COLO668 (cell line): ENCODE measurements at regions not wholly inside any gene's neighbourhood (a gene's known extent, or its start where the extent isn't known, plus 50 kb on each side); places are given as distances from the start of the nearest gene placed in this dataset.
"Not testable (repeated sequence)": the region's sequence is repeated elsewhere in the genome, so short reads cannot be mapped to it uniquely, and the experiment has no call there.

Source experiments
- DNase-seq: peaks from one replicate; lab custom pipeline; 2025; ENCODE audit not compliant: unreplicated experiment; lab: John Stamatoyannopoulos, UW

DNA sequence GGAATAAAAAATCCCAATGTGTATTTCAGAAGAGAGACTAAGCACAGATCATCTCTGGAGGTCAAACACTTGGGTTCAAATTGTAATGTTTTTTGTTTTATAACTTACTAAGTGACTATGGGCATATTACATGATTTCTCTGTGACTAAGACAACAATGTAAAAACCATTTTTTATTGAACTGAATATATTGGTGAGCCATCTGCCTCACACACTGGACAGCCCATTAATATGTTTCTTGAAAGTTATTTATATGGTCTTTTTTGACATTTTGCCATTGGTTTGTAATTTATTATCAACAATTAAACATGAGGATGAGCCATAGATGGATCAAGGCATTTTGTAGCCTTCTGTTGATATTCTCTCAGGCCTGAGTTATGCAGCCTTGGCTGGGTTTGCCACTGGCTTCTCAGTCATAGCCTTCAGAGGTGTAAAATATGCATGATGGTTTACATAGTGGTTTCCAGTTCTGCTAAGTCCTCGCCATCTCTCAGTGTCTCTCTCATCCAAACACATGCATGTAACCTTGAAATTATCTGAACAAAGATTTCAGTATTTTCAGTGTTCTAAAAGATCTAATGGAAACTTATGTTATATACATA, 997.2 kb downstream of the DIPK2A start:
- DNase-seq: no peak

DNA sequence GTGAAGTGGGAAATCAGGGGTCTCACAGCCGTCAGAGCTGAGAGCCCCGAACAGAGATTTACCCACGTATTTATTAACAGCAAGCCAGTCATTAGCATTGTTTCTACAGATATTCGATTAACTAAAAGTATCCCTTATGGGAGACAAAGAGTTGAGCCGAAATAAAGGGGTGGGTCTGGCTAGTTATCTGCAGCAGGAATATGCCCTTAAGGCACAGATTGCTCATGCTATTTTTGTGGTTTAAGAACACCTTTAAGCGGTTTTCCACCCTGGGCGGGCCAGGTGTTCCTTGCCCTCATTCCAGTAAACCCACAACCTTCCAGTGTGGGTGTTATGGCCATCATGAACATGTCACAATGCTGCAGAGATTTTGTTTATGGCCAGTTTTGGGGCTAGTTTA, 1012.9 kb downstream of the DIPK2A start:
- not testable (repeated sequence) for DNase-seq

DNA sequence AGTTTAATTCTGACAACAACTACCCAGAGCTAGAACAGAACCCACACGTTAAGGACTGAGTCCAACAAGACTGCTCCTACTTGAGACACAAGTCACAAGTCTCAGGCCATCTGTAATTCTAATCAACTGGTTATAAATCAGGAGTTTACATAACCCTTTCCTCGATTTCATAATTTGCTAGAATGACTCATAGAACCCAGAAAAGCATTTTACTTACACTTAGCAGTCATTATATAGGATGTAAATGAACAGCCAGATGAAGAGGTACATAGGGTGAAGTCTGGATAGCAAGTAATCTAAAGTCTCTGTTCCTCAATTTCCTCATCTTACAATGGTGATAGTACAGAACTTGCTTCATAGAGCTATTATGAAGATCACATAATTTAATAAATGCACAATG, 1018.2 kb downstream of the DIPK2A start:
- DNase-seq: no peak

DNA sequence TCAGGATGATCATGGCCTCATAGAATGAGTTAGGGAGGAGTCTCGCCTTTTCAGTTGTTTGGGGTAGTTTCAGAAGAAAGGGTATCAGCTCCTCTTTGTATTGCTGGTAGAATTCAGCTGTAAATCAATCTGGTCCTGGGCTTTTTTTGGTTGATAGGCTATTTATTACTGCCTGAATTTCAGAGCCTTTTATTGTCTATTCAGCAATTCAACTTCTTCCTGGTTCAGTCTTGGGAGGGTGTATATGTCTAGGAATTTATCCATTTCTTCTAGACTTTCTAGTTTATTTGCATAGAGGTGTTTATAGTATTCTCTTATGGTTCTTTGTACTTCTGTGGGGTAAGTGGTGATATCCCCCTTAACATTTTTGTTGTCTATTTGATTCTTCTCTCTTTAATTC, 1024.2 kb downstream of the DIPK2A start:
- no peak for DNase-seq

DNA sequence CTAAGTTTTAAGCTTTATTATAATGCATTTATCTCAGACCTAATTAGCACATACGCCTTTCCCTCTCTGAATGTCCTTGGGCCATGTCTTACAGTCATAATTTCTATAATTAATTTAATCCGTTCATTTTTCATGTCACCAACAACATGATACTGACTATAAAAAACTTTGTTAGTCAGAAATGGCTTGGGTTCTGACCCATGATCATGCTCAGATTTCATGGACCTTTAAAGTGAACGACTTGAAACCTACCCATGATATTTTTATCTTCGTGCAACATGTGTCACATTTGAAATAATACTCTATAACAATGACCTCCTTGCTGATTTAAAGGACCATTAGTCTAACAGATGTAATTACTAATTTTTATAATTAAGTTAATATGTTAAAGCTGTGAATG, 1033.8 kb downstream of the DIPK2A start:
- no peak for DNase-seq

DNA sequence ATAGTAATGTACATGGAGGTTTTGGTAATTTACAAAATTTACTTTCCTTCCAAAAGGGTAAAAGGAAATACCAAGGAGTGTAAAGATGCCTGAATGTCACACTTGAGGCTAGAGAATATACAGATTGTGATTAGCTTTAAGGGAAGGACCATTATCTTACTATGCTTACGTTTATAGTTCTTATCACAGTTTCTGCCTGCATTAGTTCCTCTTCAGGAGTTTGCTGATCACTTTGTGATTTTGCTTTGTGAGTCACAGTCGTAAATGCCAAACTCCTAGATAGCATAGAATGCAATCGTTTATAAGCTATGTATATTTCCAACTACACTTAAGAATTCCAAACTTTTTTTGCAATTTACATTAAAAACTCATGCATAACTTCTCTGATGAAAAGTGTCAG, 1034.6 kb downstream of the DIPK2A start:
- no peak for DNase-seq

DNA sequence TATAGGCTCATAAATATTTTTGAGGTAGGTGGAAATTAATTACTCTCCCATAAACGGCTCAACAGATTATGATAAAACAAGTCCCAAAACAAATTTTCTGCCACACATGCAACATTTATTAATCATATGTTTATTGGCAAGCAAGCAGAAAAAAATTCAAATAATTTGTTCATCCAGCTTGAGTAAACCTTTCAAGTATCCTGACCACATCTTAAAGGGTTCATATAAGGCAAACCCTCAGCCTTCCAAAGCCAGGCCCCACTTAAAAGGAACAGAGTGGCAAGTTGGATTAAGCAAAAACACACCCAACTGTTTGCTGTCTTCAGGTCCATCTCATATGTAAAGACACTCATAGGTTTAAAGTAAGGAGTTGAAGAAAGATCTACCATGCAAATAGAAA, 1042.3 kb downstream of the DIPK2A start:
- no peak for DNase-seq

DNA sequence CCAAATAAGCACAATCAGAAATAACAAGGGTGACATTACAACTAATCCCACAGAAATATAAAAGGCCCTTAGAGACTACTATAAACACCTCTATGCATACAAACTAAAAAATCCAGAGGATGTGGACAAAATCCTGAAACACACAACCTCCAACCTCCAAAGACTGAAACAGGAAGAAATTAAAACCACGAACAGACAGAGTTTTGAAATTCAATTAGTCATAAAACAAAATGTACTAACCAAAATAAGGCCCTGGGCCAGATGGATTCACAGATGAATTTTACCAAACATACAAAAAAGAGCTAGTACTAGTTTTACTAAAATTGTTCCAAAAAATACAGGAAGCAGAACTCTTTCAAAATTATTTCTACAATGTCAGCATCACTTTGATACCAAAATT, 1043.6 kb downstream of the DIPK2A start:
- no peak for DNase-seq

DNA sequence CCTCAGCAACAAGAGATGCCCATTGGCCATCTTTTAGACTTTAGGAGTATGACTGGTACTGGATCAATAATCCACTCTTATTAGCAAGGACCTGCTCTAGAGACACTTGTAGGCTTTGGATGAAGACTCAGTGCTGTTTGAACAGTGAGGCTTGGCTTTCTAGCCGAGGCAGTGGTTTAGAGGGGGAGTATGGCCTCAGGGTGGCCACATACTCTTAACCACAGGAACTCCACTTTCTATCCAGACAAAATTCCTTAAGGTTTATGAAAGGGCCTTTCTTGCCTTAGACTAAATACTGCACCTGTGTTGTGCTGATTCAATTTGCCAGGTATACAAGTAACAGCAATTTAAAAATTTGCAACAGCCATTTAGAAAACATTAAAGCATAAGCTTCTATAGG, 1046.3 kb downstream of the DIPK2A start:
- DNase-seq: no peak

DNA sequence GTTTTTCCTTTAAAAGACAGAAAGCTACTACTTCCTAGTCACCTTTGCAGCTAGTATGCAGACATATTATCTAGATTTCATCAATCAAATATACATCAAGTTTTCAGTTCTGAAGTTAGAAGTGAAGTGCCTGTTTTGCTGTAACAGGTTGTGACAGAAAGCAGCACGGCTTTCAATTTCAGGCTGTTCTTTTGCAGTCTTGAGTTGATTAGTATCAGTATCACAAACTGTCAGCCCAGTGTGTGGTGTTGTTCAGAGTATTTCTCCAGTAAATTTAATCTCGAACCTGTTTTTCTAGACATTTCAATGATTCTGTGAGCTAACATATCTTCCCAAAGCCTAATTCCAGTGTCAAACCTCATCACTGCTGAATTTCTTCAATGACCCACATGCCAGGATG, 1050.8 kb downstream of the DIPK2A start:
- no peak for DNase-seq

DNA sequence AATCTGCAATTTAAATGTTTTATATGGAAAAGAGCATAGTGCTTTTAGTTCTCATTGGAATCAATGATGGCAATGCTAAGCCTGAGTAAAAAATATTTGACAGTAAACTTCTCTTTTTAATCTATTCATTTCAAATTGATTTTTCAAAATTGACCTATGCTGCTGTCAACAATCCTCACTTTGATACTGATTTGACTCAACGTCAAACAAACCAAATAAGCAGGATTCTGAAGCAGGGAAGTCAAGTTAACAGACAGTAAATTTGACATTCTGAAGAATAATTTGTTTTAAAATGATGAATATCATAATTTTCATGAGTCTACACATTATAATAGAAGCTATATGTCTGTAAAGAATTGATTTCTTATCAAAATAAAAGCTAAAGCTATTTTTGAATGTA, 1053.1 kb downstream of the DIPK2A start:
- no peak for DNase-seq

DNA sequence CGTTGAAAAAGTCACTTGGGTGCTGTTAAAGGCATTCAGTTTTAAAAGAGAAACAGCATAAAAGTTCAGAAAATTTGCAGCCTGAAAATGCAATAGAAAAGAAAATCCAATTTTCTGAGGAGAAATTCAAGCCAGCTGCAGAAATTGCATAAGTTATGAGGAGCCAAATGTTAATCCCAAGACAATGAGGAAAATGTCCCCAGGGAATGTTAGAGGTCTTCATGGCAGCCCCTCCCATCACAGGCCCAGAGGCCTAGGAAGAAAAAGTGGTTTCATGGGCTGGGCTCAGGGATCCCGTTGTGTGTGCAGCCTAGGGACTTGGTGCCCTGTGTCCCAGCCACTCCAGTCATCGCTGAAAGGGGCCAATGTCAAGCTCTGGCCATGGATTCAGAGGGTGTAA, 1055.6 kb downstream of the DIPK2A start:
- not testable (repeated sequence) for DNase-seq

DNA sequence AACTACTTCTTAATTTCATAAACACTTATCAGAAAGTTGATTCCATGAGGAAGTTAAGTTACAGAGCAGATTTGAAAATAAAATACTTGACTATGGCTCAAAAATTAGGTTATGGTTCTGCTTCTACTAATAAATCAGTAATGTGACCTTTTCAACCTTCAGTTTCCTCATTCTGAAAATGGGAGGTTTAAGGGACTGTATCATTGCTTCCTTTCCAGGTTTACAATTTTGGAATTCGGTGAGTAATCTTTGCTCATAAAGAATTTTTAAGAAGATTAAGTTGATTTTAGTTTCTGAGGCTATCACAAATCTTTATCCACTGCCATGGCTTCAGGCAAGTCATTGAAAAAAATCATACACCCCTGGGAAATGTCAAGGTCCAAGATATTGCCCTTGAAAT, 1061.2 kb downstream of the DIPK2A start:
- DNase-seq: no peak

DNA sequence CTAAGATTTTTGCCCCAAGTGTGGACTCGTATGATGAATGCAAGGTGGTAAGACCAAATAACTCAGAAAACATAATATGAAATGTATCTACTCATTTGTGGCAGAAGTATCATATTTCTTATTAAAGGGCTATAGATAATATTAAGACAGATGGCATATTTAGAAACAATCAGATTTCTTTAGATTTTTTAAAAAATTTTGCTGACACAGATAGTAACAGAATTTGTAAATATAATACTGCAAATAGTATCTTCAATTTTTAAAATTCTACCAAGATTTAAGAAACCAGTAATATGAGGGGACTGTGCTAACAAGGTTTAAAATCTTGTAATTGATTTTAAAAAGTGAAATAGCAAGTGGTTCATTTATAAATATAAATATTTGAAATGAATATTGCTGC, 1064.1 kb downstream of the DIPK2A start:
- DNase-seq: no peak

DNA sequence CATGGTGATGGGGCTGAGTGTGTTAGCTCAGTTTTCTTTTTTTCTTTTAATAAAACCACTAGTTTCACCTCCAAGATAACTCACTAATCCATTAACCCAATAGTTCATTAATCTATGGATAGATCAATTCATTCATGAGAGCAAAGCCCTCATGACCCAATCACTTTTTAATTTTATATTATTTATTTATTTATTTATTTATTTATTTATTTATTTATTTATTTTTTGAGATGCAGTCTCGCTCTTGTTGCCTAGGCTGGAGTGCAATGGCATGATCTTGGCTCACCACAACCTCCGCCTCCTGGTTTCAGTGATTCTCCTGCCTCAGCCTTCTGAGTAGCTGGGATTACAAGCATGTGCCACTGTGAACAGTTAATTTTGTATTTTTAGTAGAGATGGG, 1082.4 kb downstream of the DIPK2A start:
- not testable (repeated sequence) for DNase-seq

DNA sequence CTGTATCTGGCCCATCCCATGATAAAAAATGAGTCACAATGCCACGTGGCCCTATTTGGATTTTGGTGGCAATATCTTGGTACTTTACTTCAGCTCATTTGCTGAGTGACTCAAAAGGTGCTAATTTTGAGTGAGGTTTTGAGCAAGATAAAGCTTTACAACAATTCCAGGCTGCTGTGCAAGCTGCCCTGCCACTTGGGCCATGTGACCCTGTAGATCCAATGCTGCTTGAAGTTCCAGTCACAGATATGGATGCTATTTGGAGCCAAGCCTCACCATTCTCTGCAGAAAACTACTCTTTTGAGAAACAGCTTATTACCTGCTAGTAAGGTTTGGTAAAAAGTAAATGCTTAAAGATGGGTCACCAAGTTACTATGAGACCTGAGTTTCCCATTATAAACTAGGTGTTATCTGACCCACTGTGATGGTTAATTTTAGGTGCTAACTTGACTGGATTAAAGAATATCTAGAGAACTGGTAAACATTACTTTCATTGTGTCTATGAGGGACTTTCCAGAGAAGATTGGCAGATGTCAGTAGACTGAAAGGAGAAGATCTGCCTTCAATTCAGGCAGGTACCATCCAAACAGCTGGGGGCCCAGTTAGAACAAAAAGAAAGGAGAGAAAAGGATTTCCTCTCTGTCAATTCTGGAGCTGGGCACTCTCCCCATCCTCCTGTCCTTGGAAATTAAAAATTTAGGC, 1083.9 kb downstream of the DIPK2A start:
- DNase-seq: no peak

DNA sequence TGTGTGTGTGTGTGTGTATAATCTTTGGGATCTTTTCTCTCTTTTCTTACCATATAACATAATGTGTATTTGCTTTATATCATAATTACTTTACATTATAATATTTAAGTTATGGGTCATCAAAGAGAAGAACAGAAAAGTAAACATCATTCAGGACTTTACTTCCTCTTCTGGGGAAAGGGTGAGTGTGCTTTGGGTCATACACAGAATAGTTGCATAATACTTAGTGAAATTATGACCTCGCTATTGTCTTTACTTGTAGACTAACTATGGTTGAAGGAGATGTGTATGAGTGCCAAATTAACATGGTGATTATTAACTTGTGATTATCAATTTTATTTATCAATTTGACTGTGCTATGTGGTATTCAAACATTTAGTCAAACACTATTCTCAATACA, 1086.9 kb downstream of the DIPK2A start:
- no peak for DNase-seq

DNA sequence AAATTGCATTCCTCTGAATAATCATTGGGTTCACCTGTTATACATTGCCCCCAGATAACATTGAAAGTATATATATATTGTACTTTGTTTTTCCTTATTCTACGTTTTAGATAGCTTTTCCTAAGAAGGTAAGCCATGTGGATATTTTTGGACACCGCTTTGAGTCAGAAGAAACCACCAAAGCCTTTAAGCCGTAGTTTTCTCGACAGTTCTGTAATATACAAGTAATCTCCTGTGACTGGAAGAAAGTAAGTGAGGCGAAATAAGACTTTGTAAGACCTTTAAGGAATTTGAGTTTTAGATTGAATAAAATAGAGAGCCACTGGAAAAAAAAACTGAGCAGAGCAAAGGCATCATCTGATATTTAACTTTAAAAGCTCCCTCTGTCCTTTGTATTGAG, 1092.0 kb downstream of the DIPK2A start:
- no peak for DNase-seq

DNA sequence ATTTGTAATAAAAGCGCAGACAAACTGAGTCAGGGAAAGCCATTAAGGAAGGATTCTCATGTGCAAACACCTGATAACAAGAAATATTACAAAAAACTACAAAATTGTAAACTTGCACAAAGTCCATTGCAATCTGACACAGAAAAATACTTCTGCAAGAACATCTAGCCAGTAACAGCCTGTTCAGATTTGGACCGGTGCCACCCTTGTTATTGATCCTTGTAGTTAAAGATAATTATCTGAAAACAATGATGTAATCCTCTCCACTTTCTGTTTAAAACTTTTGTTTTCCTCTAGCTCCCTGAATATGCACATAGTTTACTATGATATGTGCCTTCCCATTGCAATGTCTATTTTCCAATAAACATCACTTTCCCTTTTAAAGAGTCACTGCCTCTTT, 1090.2 kb downstream of the PLOD2 start:
- DNase-seq: no peak

DNA sequence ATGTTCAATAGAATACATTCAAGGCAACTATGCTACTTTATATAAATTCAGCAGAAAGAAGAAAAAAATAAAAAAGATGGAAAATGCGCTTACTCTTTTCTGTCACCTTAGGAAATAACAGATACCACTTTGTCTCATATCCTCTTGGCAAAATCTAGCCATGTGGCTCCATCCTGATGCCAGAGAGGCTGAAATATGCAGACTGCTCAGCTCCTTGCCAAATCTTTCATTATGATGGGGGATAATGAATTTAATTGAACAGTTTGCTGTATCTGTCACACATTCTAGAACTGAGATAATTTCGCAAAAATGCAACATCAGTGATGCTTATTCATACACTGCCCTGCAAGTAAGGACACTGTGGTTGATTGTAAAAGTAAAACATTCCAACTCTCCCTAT, 1081.5 kb downstream of the PLOD2 start:
- DNase-seq: no peak

DNA sequence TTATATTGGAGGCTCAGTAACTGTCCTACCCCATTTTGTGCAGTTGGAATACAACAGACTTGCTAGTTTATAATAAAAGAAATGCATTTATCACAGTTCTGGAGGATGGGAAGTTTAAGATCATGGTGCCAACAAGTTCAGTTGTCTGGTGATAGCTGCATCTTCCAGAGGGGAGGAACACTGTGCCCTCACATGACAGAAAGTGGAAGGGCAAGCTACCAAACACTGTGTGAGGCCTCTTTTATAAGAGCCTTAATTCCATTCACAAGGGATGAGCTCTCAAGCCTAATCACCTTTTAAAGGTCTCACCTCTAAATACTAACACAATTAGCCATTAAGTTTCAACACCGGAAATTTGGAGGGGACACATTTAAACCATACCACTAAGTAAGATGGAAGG, 1073.9 kb downstream of the PLOD2 start:
- DNase-seq: no peak

DNA sequence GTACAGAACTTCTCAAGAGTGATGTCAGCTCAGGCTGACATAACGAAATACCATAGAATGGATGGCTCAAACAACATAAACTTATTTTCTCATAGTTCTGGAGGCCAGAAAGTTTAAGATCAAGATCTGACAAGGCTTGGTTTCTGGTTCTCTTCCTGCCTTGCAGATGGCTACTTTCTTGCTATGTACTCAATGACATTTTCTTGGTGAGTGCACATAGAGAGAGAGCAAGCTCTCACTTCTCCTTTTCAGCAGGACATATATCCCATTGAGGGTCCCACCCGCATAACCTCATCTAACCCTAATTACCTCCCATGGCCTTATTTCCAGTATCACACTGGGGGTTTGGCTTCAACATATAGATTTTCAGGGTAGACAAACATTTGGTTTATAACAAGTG, 1072.1 kb downstream of the PLOD2 start:
- DNase-seq: no peak

DNA sequence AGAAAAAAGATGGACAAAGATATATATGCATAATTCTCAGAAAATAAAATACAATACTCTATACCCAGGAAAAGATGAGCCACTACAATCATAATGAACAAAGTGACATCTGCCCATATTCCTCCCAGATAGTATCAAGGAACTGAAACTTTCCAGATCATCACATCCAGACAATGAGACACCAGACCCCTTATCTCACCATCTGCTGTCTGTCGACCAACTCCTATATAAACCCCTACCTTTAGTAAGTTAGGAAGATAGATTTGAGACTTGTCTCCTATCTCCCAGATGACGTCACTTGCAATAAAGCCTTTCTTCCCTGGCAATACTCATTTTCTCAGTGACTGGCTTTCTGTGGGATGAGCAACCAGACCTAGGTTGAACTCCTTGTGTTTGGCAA, 1071.6 kb downstream of the PLOD2 start:
- DNase-seq: no peak
